ENCODE measurements at regions not wholly inside any gene's neighbourhood (a gene's known extent, or its start where the extent isn't known, plus 50 kb on each side); places are given as distances from the start of the nearest gene placed in this dataset.
A peak's percentile ranks its signal among the peaks of the same experiment; 100 is the strongest.

DNA sequence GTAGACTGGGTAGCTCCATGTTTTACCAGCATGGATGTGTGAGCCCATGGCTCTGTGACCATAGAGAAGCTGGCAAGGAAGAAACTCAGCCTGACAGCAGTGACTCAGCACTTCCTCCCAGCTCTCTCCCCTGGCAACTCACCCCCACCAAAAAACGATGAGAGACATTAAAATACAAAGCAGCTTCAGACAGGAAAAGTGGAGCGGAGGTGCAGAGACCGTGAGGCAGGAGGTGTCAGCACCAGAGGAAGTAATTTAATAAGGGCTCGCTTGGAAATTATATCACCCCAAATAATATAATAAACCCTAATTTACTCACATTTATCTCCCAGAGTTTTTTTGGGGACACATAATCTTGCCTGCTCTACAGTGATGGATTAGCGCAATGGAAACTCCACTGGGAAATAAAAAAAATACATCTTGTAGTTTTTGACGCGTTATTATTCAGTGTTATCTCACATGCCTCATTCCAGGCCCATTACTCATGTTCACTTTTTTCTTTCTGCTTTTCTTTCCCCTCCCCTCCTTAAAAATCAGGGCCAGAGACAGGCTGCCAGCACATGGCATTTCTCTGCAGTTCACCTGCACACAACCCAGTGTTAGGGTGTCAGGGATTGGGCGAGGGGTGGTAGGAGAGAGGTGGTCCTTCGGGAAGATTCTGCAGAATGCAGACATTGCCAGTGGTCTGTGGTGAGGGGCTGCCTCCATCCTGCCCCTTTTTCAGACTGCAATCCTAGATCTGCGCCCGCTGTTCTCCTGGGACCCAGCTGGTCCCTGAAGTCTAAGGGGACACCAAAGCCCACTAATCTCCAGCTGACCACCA is 170.8 kb downstream of the BUD13 start:
- no peak for DNase-seq (ENCODE audit: low read depth, low spot score)

GRCh38 chr11:116600930-116601329 is 171.9 kb downstream of the BUD13 start:
- no peak for DNase-seq (ENCODE audit: low read depth, low spot score)

- DNase-seq (ENCODE audit: low read depth, low spot score), result no peak
Measured at GRCh38 chr11:116598556-116598955, 174.2 kb downstream of the BUD13 start.

DNA sequence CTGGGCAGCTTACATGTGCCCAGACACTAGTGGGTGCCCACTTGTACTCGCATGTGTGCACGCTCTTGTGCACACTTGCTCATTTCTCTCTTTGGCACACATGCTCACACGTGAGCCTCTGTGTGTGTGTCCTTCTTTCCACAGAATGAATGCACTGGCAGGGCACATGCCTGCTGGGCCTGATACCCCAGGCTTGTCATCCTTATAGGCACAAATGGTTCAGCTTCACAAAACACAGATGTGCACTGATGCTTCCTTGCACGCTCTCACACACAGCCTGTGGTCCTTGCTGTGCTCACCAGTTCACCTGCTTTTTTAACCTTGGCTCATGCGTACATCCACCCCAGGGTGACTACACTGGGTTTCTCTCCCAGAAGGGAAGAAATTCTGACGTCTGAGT is 174.8 kb downstream of the BUD13 start:
- DNase-seq (ENCODE audit: low read depth, low spot score), result no peak

DNA sequence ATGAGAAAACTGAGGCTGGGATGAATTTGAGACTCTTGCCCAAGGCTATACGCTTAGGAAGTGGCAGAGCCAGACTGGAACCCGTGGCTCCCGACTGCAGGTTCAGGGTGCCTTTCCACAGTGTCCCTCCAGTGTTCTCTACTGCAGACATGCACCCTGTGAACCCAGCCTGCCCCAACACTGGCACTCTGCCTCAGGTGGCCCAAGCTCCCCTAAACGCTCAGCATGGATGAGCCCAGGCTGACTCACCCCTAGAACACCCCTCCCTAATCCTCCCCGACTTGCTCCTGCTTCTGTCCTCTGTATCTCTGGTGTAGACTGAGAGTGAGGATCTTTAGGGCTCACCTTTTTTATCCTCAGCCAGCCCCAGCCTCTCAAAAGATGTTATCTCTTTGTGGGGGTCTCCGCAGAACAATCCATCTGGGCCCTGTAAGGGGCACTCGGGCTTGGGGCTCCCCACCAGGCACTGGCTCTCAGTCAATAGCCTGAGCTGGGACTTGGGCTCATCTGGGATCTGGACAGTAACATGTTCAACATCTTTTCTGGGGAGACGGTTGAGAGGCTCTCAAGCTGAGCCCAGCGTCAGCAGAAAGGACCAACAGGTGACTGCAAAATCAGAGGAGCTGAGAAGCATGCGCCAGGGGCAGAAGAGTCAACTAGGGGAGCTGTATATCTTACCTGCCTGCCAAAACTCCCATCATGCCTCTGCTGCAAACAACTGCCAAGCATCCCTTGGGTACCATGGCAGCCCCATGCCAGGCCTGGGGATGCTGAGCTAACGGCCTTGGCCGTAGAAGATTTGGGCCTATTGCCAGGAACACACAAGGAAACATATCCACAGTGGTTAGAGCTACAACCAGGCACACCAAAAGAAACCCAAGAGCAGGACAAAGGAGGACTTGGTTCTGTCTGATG is 176.2 kb downstream of the BUD13 start:
- DNase-seq (ENCODE audit: low read depth, low spot score), result no peak

DNA sequence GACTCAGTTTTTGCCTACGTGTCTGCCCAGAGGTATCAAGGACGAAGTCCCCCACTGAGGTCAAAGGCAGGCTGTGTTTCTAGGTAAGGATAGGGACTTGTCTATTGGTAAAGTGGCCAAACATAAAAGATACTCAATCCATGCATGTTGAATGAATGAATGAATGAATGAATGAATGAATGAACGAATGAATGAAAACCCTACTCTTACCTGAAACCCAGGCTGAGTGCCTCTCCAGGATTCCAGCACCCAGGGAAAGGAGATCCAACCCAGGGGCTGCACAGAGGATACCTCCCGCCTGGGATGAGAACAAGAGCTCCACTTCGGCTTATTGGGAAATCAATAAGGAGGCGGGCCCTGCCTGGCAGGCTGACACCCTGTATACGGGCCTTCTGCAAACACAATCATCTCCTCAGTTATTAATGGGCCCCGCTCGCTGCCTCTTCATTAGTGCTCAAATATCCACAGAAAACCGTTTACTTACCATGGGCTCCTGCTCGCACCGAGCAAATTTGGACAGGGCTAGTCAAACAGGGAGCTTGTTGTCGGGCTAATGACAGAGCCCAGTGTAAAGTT is 177.4 kb downstream of the BUD13 start:
- DNase-seq (ENCODE audit: low read depth, low spot score), result no peak

DNA sequence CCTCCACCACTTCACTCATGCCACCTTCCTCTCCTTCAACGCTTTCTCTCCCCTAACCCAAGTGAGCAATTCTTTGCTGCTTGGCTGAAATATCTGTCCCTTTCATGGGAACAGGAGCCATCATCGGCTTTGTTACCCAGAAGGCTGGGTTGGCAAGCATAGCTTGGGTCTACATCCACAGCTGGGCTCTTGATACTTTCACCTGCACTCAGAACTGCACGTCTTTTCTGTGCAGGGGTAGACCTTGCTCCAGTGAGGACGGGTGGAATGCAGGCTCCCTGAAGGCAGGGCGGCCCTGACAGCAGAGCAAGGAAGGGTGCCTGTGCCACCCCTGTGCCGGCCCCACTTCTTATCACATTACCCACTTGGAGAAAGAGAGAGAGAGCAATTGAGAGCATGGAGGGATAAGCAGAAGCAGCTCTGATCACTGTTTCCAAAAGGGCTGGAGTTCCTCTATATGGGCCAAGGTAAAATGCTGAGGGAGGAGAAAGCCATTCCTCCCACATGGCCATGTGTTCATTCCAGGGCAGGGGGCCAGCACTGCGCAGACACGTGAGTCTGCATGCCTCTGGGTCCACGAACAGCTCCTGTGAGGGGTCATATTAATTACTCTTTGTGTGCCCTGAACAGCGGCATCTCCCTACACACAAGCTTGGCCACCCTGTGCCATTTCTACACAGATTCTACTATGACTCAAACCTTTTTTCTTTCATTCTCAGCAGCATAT is 181.8 kb downstream of the BUD13 start:
- no peak for DNase-seq (ENCODE audit: low read depth, low spot score)

GRCh38 chr11:116589402-116589801 is 183.4 kb downstream of the BUD13 start:
- no peak for DNase-seq (ENCODE audit: low read depth, low spot score)

DNA sequence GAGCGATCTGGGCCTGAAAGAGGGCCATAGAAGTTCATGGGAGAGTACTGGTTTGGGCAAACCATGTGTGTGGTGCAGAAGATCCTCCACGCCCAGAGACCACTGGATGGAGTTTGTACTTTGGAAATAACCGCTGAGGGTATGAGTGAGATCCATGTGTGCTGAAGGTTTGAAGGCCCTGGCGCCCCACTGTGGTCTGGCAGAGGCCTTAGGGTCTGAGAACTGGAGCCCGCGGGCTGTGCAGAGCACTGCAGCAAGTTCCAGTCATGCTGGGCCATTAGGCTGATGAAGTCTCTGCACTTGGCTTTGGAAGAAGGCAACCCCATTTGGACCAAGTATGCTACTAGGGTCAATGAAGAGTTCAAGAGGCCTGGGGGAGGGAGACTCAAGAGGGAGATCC is 186.4 kb downstream of the BUD13 start:
- no peak for DNase-seq (ENCODE audit: low read depth, low spot score)

DNA sequence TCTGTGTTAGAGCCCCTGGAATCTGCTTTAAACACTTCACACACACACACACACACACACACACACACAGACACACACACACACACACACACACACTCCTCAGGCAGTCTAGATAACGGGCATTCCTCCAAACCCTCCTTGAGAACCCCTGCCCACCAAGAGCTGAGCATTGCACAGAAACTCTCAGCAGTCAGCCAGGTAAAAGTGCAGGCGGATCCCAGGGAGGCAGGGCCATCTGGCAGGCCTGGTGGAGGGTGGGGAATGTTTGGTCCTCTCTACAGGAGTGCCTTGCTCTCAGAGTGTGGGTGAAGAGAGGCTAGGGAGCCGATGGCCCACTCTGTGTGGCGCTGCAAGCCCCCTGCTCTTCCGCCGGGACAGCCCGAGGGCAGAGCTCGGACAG is 190.2 kb downstream of the BUD13 start:
- no peak for DNase-seq (ENCODE audit: low read depth, low spot score)

DNA sequence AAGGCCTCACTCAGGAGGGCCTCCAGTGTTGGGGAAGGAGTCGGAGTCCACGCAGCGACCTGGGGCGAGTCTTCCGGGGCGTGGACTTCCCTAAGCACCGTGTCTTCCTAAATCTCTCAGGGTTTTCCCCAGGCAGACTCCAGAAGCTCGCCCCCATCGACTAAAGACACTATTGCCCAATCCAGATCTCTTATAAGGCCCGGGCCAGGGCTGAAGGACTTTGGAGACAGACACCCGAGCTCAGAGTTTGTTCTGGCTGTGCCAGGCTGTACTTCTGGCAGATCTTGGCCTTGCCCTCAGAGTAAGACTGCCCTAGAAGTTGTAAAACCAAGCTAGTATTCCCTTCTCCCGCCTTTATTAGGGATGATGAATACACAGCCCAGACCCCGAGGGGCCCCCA is 191.4 kb downstream of the BUD13 start:
- no peak for DNase-seq (ENCODE audit: low read depth, low spot score)

GRCh38 chr11:116580799-116581198 is 192.0 kb downstream of the BUD13 start:
- DNase-seq (ENCODE audit: low read depth, low spot score), result peak; percentile 96

DNA sequence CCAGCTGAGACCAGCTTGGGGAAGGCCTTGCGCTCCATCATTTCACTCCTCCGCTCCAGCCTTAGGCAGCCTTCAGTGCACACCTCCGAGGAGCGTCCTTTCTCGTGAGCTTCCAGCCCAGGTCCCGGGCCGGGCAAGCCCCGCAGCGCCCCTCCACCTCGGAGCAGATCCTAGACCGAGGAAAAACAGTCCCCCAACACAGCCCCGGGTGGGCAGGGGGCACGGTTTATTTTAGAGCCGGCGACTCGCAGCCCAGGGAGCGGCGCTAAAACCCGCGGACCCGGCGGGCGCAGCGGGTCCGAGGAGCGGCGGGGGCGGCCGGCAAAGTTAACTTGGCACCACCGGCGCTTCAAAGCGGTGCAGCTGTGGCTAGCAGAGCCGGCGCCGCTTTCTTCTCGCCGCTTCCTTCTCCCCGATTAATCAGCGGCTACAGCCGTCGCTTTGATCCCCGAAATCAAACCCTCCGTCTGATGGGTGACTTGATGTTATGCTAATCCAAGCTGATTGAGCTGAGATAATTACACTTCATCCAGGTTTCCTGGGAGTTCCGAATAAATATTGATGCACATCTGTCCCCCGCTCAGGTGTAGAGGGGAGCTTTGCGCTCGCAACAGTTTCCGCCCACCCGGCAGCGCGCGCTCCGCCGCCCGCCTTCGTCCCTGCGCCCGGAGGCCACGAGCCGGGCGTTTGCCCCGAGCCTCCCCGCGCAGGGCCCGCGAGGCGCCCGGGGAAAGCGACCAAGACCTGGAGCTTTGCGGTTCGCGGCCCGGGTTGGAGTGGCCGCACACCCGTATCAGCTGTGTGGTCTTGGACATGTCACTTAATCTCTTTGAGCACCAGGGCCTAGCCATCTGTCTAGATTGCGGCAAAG is 192.7 kb downstream of the BUD13 start:
- DNase-seq (ENCODE audit: low read depth, low spot score), result peak; percentile 75

DNA sequence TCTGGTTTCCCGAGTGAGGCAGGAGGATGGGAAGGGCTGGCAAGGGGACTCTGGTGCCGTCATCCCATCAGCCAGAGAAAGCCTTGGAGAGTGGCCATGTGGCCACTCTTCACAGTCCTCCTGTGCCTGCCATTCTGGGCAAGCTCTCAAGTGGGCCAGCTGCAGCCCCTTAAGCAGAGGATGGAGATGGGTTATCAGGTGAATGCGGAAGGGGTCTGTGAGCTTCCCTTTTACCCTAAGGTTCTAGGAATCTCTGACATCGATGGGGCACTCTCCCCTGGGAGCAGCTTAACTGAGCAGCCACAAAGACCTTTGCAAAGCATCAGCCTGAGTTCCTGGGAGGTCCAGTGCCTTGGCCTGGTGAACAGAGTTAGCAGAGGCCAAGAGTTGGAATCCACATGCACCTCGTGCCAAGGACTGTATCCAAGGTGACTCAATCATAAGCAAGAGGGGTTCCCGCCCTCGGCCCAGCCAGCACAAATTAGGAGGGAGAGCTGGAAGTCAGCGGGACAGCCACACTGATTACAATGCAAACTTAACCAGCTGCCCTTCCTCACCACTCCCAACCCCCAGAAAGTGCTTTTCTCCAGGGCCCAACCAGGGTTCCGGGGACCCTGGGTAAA is 193.6 kb downstream of the BUD13 start:
- DNase-seq (ENCODE audit: low read depth, low spot score), result peak; percentile 49

GRCh38 chr11:116577956-116578355 is 194.8 kb downstream of the BUD13 start:
- no peak for DNase-seq (ENCODE audit: low read depth, low spot score)

- DNase-seq (ENCODE audit: low read depth, low spot score), result no peak
Measured at GRCh38 chr11:116577273-116577672, 195.5 kb downstream of the BUD13 start.

DNA sequence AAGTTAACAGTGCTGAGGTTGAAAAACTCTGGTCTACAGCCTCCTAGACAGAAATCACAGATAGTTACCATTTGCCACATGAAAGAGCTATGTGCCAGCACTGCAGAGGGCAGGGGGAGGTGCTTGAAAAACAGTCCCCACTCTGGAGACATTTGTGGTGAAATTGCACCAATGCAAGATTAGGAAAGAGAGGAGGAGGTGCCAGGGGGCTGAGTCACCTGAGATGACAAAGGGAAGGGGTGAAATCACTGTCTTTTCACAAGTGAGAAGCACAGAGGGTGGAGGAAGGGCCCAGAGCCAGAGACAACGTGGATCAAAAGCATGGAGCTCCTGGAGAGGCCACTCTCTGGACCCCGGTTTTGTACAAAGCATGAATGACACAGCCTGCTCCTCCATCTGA is 196.3 kb downstream of the BUD13 start:
- DNase-seq (ENCODE audit: low read depth, low spot score), result no peak

- DNase-seq (ENCODE audit: low read depth, low spot score), result peak; percentile 34
Measured at GRCh38 chr11:116567721-116568242, 205.0 kb downstream of the BUD13 start.

DNA sequence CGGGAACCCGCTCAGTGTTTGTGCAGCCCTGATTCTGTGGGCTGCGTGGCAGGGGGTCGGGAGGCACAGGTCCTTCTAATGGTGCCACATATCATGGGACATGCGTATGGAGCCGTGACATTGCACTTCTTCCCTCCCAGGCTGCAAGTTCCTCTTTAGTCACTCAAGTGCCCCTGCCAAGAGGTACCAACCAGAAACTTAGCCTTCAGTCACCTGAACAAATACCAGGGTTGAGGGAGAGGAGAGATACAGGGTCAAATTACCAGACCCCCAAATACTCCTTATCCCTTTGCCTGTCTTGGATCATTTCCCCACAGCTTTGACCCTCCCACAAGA is 209.1 kb downstream of the BUD13 start:
- DNase-seq (ENCODE audit: low read depth, low spot score), result no peak

- DNase-seq (ENCODE audit: low read depth, low spot score), result no peak
Measured at GRCh38 chr11:116563028-116563711, 209.6 kb downstream of the BUD13 start.
